ENCODE measurements at regions not wholly inside any gene's neighbourhood (a gene's known extent, or its start where the extent isn't known, plus 50 kb on each side); places are given as distances from the start of the nearest gene placed in this dataset.

GRCh38 chr1:209434631-209435217 is 148.8 kb upstream of the CAMK1G start:
- no peak for TF ChIP-seq CTCF (IDR thresholded peaks at IDR 0.05)
- Histone ChIP-seq H3K4me1 (ENCODE audit: control insufficient read depth in 1 of 2, low read depth in 2 of 2) (no peaks in the 10 kb centered on the region), H3K27me3 (replicated peaks; ENCODE audit: insufficient read depth) (no peaks in the 10 kb centered on the region), H3K9me3 (no peaks in the 10 kb centered on the region), H3K4me3 (no peak overlapping the region), H3K27ac (no peak overlapping the region), H3K36me3 (no peaks in the 10 kb centered on the region)
- DNase-seq (ENCODE audit: low spot score) (no peak), ATAC-seq (ENCODE audit: insufficient number of reproducible peaks, low FRiP score, low read depth) (no peak)

GRCh38 chr1:209435654-209436566 is 147.6 kb upstream of the CAMK1G start:
- Histone ChIP-seq H3K4me1 (ENCODE audit: control insufficient read depth in 1 of 2, low read depth in 2 of 2) (no peaks in the 10 kb centered on the region), H3K36me3 (no peaks in the 10 kb centered on the region), H3K9me3 (no peaks in the 10 kb centered on the region), H3K27ac (no peak overlapping the region), H3K27me3 (replicated peaks; ENCODE audit: insufficient read depth) (no peaks in the 10 kb centered on the region), H3K4me3 (no peak overlapping the region)
- no peak for ATAC-seq (ENCODE audit: insufficient number of reproducible peaks, low FRiP score, low read depth)
- no peak for DNase-seq (ENCODE audit: low spot score)
- TF ChIP-seq CTCF (IDR thresholded peaks at IDR 0.05): peak; percentile 26

GRCh38 chr1:209439828-209440227 is 143.7 kb upstream of the CAMK1G start:
- DNase-seq (ENCODE audit: low spot score) (no peak), ATAC-seq (ENCODE audit: insufficient number of reproducible peaks, low FRiP score, low read depth) (no peak)
- Histone ChIP-seq H3K27me3 (replicated peaks; ENCODE audit: insufficient read depth) (no peaks in the 10 kb centered on the region), H3K4me1 (ENCODE audit: control insufficient read depth in 1 of 2, low read depth in 2 of 2) (no peaks in the 10 kb centered on the region), H3K36me3 (no peaks in the 10 kb centered on the region), H3K9me3 (no peaks in the 10 kb centered on the region), H3K4me3 (no peak overlapping the region), H3K27ac (no peak overlapping the region)
- TF ChIP-seq CTCF (IDR thresholded peaks at IDR 0.05): no peak

- H3K4me1 ChIP-seq (ENCODE audit: control insufficient read depth in 1 of 2, low read depth in 2 of 2): no peaks in the 10 kb centered on the region
- H3K27me3 ChIP-seq (replicated peaks; ENCODE audit: insufficient read depth): no peaks in the 10 kb centered on the region
- TF ChIP-seq CTCF (IDR thresholded peaks at IDR 0.05): no peak
- DNase-seq (ENCODE audit: low spot score) (no peak), ATAC-seq (ENCODE audit: insufficient number of reproducible peaks, low FRiP score, low read depth) (no peak)
- H3K27ac ChIP-seq: no peak overlapping the region
- no peaks in the 10 kb centered on the region for H3K9me3 ChIP-seq
- no peaks in the 10 kb centered on the region for H3K36me3 ChIP-seq
- H3K4me3 ChIP-seq: no peak overlapping the region
Measured at GRCh38 chr1:209443361-209443931, 140.1 kb upstream of the CAMK1G start.

GRCh38 chr1:209443975-209444651 is 139.4 kb upstream of the CAMK1G start:
- no peak overlapping the region for H3K4me3 ChIP-seq
- no peak for ATAC-seq (ENCODE audit: insufficient number of reproducible peaks, low FRiP score, low read depth)
- H3K9me3 ChIP-seq: no peaks in the 10 kb centered on the region
- DNase-seq (ENCODE audit: low spot score): no peak
- no peaks in the 10 kb centered on the region for H3K36me3 ChIP-seq
- no peak for TF ChIP-seq CTCF (IDR thresholded peaks at IDR 0.05)
- no peaks in the 10 kb centered on the region for H3K4me1 ChIP-seq (ENCODE audit: control insufficient read depth in 1 of 2, low read depth in 2 of 2)
- no peak overlapping the region for H3K27ac ChIP-seq
- no peaks in the 10 kb centered on the region for H3K27me3 ChIP-seq (replicated peaks; ENCODE audit: insufficient read depth)

All from thoracic aorta (tissue), 2 donors.